ENCODE measurements at regions not wholly inside any gene's neighbourhood (a gene's known extent, or its start where the extent isn't known, plus 50 kb on each side); places are given as distances from the start of the nearest gene placed in this dataset.

- TF ChIP-seq TCF4 (CRISPR knock-in tag; IDR thresholded peaks at IDR 0.05; ENCODE audit: borderline replicate concordance) (peak; percentile 52; the same call in 1 of the 2 replicates), TSHZ2 (CRISPR knock-in tag; IDR thresholded peaks at IDR 0.05) (no peak)
- no peak for ATAC-seq
Measured at GRCh38 chr18:9008709-9009635, 93.5 kb upstream of the NDUFV2 start.

GRCh38 chr18:9009703-9010488 is 92.6 kb upstream of the NDUFV2 start:
- TF ChIP-seq PPARA (CRISPR knock-in tag; IDR thresholded peaks at IDR 0.05; ENCODE audit: borderline replicate concordance): no peak
- no peak for TF ChIP-seq ZNF70 (CRISPR knock-in tag; IDR thresholded peaks at IDR 0.05)
- TF ChIP-seq CSRNP3 (CRISPR knock-in tag; IDR thresholded peaks at IDR 0.05): no peak
- no peak for TF ChIP-seq TSHZ2 (CRISPR knock-in tag; IDR thresholded peaks at IDR 0.05)
- no peak for ATAC-seq

- no peak for ATAC-seq
- TF ChIP-seq ZFP30 (CRISPR knock-in tag; IDR thresholded peaks at IDR 0.05): no peak
- TF ChIP-seq ZNF70 (CRISPR knock-in tag; IDR thresholded peaks at IDR 0.05): peak; percentile 67; the same call in 1 of the 2 replicates
Measured at GRCh38 chr18:9011431-9011830, 91.1 kb upstream of the NDUFV2 start.

GRCh38 chr18:9013926-9014373 is 88.5 kb upstream of the NDUFV2 start:
- TF ChIP-seq ZFP3 (CRISPR knock-in tag; IDR thresholded peaks at IDR 0.05): no peak
- TF ChIP-seq PPARA (CRISPR knock-in tag; IDR thresholded peaks at IDR 0.05; ENCODE audit: borderline replicate concordance): no peak
- TF ChIP-seq CREB5 (CRISPR knock-in tag; IDR thresholded peaks at IDR 0.05; ENCODE audit: low read depth): no peak
- no peak for TF ChIP-seq ZFP30 (CRISPR knock-in tag; IDR thresholded peaks at IDR 0.05)
- no peak for ATAC-seq

GRCh38 chr18:9015689-9016088 is 86.8 kb upstream of the NDUFV2 start:
- no peak for TF ChIP-seq CSRNP3 (CRISPR knock-in tag; IDR thresholded peaks at IDR 0.05)
- TF ChIP-seq ISL1 (CRISPR knock-in tag; IDR thresholded peaks at IDR 0.05): no peak
- TF ChIP-seq ZNF8 (CRISPR knock-in tag; IDR thresholded peaks at IDR 0.05): no peak
- no peak for TF ChIP-seq TSHZ2 (CRISPR knock-in tag; IDR thresholded peaks at IDR 0.05)
- no peak for TF ChIP-seq TOX (CRISPR knock-in tag; IDR thresholded peaks at IDR 0.05; ENCODE audit: borderline replicate concordance)
- no peak for TF ChIP-seq OSR1 (CRISPR knock-in tag; IDR thresholded peaks at IDR 0.05)
- TF ChIP-seq BACH2 (CRISPR knock-in tag; IDR thresholded peaks at IDR 0.05; ENCODE audit: borderline replicate concordance): no peak
- no peak for TF ChIP-seq TCF4 (CRISPR knock-in tag; IDR thresholded peaks at IDR 0.05; ENCODE audit: borderline replicate concordance)
- no peak for TF ChIP-seq ZNF565 (CRISPR knock-in tag; conservative IDR thresholded peaks at IDR 0.05; ENCODE audit: low read depth)
- no peak for TF ChIP-seq RARB (CRISPR knock-in tag; IDR thresholded peaks at IDR 0.05)
- TF ChIP-seq ESRRG (CRISPR knock-in tag; IDR thresholded peaks at IDR 0.05): no peak
- no peak for ATAC-seq

All from SK-N-SH treated with all-trans-retinoic acid at 6 μM for 48 hours (cell line).